Fibroblast of lung (primary cell): ENCODE measurements at regions not wholly inside any gene's neighbourhood (a gene's known extent, or its start where the extent isn't known, plus 50 kb on each side); places are given as distances from the start of the nearest gene placed in this dataset.
"Not testable (repeated sequence)": the region's sequence is repeated elsewhere in the genome, so short reads cannot be mapped to it uniquely, and the experiment has no call there.

Experiments
- DNase-seq, 2 donors: peaks; one replicate each; pipeline versions ENCODE4 v3.0.0 to v3.0.0-alpha.2; 2010; ENCODE audit warnings: low read depth in 2 of 2
- H2AFZ ChIP-seq: 2 replicates; pipeline ENCODE4 v1.5.1; 2012; ENCODE audit warnings: low read length, control low read depth, inconsistent platforms
- H3K27ac ChIP-seq: 2 replicates; pipeline ENCODE4 v1.5.1; 2011; ENCODE audit warnings: low read length, control low read depth; ENCODE audit not compliant: insufficient read depth
- H3K27me3 ChIP-seq: 2 replicates; pipeline ENCODE4 v1.5.1; 2011; ENCODE audit warnings: mild to moderate bottlenecking, low read length; ENCODE audit not compliant: control insufficient read depth, insufficient read depth
- H3K36me3 ChIP-seq: 2 replicates; pipeline ENCODE4 v1.5.1; 2011; ENCODE audit warnings: low read length; ENCODE audit not compliant: control insufficient read depth, insufficient read depth
- H3K4me1 ChIP-seq: 2 replicates; pipeline ENCODE4 v1.5.1; 2011; ENCODE audit warnings: low read length; ENCODE audit not compliant: control insufficient read depth, insufficient read depth; ENCODE audit errors: extremely low read depth
- H3K4me2 ChIP-seq: 2 replicates; pipeline ENCODE4 v1.5.1; 2011; ENCODE audit warnings: low read length, control low read depth; ENCODE audit not compliant: insufficient read depth; ENCODE audit errors: extremely low read depth
- H3K4me3 ChIP-seq, 4 experiments: fragments of 200-600 bp in 1 of 4; sonication (generic) in 1 of 4; replicated peaks in 1 of 4; 2 replicates each; pipeline ENCODE4 v1.5.1; 2011 to 2016; ENCODE audit warnings: low read length in 4 of 4, low read depth in 3 of 4, mild to moderate bottlenecking in 3 of 4, control low read depth in 2 of 4, inconsistent platforms in 1 of 4, mixed read lengths in 1 of 4; ENCODE audit not compliant: insufficient read depth in 1 of 4; ENCODE audit errors: control extremely low read depth in 1 of 4
- H3K79me2 ChIP-seq: 2 replicates; pipeline ENCODE4 v1.5.1; 2012; ENCODE audit warnings: mild to moderate bottlenecking, low read length, inconsistent platforms; ENCODE audit not compliant: control insufficient read depth, insufficient read depth
- H3K9ac ChIP-seq: 2 replicates; pipeline ENCODE4 v1.5.1; 2011; ENCODE audit warnings: mild to moderate bottlenecking, low read length, control low read depth; ENCODE audit not compliant: insufficient read depth
- H3K9me3 ChIP-seq: 2 replicates; pipeline ENCODE4 v1.5.1; 2012; ENCODE audit warnings: low read depth, low read length; ENCODE audit not compliant: control insufficient read depth, insufficient read depth
- H4K20me1 ChIP-seq: 2 replicates; pipeline ENCODE4 v1.5.1; 2011; ENCODE audit warnings: low read length; ENCODE audit not compliant: control insufficient read depth, insufficient read depth; ENCODE audit errors: extremely low read depth
- CTCF ChIP-seq, 2 donors: IDR thresholded peaks in 1 of 2; conservative IDR thresholded peaks in 1 of 2; 1 replicate in 1 of 2; 2 replicates in 1 of 2; pipeline ENCODE4 v1.5.1; 2011 to 2012; ENCODE audit warnings: low read length in 2 of 2, control low read depth in 1 of 2, inconsistent platforms in 1 of 2, low read depth in 1 of 2, mild to moderate bottlenecking in 1 of 2
- EZH2 ChIP-seq: IDR thresholded peaks from 2 replicates; pipeline ENCODE4 v1.5.1; 2012; ENCODE audit warnings: low read length, control low read depth, mild to moderate bottlenecking; ENCODE audit errors: missing control alignments

GRCh38 chr18:24611075-24611474 is 150.6 kb downstream of the HRH4 start:
- Histone ChIP-seq H3K36me3 (no peaks in the 10 kb centered on the region), H3K4me3 (no peak overlapping the region), H2AFZ (no peak overlapping the region), H3K79me2 (no peaks in the 10 kb centered on the region), H3K4me2 (no peak overlapping the region), H4K20me1 (no peaks in the 10 kb centered on the region), H3K4me1 (no peaks in the 10 kb centered on the region), H3K27ac (no peak overlapping the region), H3K27me3 (no peaks in the 10 kb centered on the region), H3K9ac (no peak overlapping the region), H3K9me3 (no peaks in the 10 kb centered on the region)
- no peak for DNase-seq
- TF ChIP-seq EZH2 = no peak
- no peak for TF ChIP-seq CTCF (conservative IDR thresholded peaks at IDR 0.05 in 1 of 2, IDR thresholded peaks at IDR 0.05 in 1 of 2; ENCODE audit: low read depth in 1 of 2, low read length in 2 of 2)

GRCh38 chr18:24613896-24614640 is 153.6 kb downstream of the HRH4 start:
- Histone ChIP-seq H3K27me3 (no peaks in the 10 kb centered on the region), H3K4me2 (no peak overlapping the region), H3K9me3 (no peaks in the 10 kb centered on the region), H4K20me1 (no peaks in the 10 kb centered on the region), H3K4me3 (no peak overlapping the region), H3K27ac (no peak overlapping the region), H3K4me1 (no peaks in the 10 kb centered on the region), H3K79me2 (no peaks in the 10 kb centered on the region), H3K36me3 (no peaks in the 10 kb centered on the region), H3K9ac (no peak overlapping the region), H2AFZ (no peak overlapping the region)
- no peak for DNase-seq
- TF ChIP-seq EZH2 = no peak
- TF ChIP-seq CTCF (conservative IDR thresholded peaks at IDR 0.05 in 1 of 2, IDR thresholded peaks at IDR 0.05 in 1 of 2; ENCODE audit: low read depth in 1 of 2, low read length in 2 of 2) = no peak

DNA sequence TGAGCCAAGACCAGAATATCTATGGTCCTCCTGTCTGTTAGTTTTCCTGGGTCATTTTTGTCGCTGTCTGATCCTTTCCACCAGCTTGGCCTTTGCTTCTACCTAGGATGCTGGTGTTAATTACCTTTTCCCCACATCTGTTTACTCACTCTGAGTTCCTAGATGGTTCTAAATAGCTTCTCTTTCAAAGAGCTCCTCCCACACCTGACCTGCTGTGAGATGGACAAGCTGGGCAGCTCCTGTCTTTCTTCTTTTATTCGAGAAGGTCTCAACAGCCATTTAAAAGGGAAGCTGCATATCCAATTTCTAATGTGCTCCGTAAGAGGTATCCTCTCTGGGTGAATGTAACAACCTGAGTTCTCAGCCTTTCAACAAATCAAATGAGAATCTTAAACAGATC is 156.2 kb downstream of the HRH4 start:
- Histone ChIP-seq H3K9ac (no peak overlapping the region), H3K9me3 (no peaks in the 10 kb centered on the region), H3K4me1 (no peaks in the 10 kb centered on the region), H3K27ac (no peak overlapping the region), H3K4me3 (no peak overlapping the region), H3K79me2 (no peaks in the 10 kb centered on the region), H2AFZ (no peak overlapping the region), H3K27me3 (no peaks in the 10 kb centered on the region), H3K4me2 (no peak overlapping the region), H4K20me1 (no peaks in the 10 kb centered on the region), H3K36me3 (no peaks in the 10 kb centered on the region)
- TF ChIP-seq EZH2 (no peak), CTCF (conservative IDR thresholded peaks at IDR 0.05 in 1 of 2, IDR thresholded peaks at IDR 0.05 in 1 of 2; ENCODE audit: low read depth in 1 of 2, low read length in 2 of 2) (no peak)
- no peak for DNase-seq

DNA sequence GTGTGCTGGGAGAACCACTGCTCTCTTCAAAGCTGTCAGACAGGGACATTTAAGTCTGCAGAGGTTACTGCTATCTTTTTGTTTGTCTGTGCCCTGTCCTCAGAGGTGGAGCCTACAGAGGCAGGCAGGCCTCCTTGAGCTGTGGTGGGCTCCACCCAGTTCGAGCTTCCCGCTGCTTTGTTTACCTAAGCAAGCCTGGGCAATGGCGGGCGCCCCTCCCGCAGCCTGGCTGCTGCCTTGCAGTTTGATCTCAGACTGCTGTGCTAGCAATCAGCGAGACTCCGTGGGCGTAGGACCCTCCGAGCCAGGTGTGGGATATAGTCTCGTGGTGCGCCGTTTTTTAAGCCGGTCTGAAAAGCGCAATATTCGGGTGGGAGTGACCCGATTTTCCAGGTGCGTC is 164.0 kb downstream of the HRH4 start:
- not testable (repeated sequence) for H2AFZ ChIP-seq, H3K36me3 ChIP-seq, H3K4me3 ChIP-seq, H3K27me3 ChIP-seq, H3K9me3 ChIP-seq, H3K4me1 ChIP-seq, H3K4me2 ChIP-seq, H4K20me1 ChIP-seq, DNase-seq, H3K9ac ChIP-seq, H3K79me2 ChIP-seq, H3K27ac ChIP-seq
